GM19467 (cell line): ENCODE measurements at regions not wholly inside any gene's neighbourhood (a gene's known extent, or its start where the extent isn't known, plus 50 kb on each side); places are given as distances from the start of the nearest gene placed in this dataset.

Experiments
- ATAC-seq: cut with Tn5 transposase; IDR thresholded peaks from one replicate; pipeline ENCODE4 v1.9.1; 2021; ENCODE audit warnings: mild to moderate bottlenecking, moderate library complexity; ENCODE audit not compliant: unreplicated experiment

GRCh38 chr17:77707546-77707945 lies 251.0 kb upstream of the TNRC6C start:
- ATAC-seq = no peak

GRCh38 chr17:77708049-77708448 lies 250.5 kb upstream of the TNRC6C start:
- ATAC-seq = no peak

- no peak for ATAC-seq
These were observed 249.6 kb upstream of the TNRC6C start for GRCh38 chr17:77708936-77709335.

GRCh38 chr17:77709594-77709993 lies 248.9 kb upstream of the TNRC6C start:
- ATAC-seq = no peak

- ATAC-seq = no peak
These were observed 245.9 kb upstream of the TNRC6C start for GRCh38 chr17:77712578-77712977.

- ATAC-seq = no peak
These were observed 242.1 kb upstream of the TNRC6C start for GRCh38 chr17:77716289-77716926.

- no peak for ATAC-seq
These were observed 240.4 kb upstream of the TNRC6C start for GRCh38 chr17:77717941-77718668.

- no peak for ATAC-seq
These were observed 239.9 kb upstream of the TNRC6C start for GRCh38 chr17:77718669-77718961.

GRCh38 chr17:77719806-77720205 lies 238.7 kb upstream of the TNRC6C start:
- ATAC-seq = no peak

- ATAC-seq = no peak
These were observed 237.3 kb upstream of the TNRC6C start for GRCh38 chr17:77720946-77721845.

GRCh38 chr17:77721846-77722160 lies 236.7 kb upstream of the TNRC6C start:
- ATAC-seq = no peak

GRCh38 chr17:77722366-77722765 lies 236.1 kb upstream of the TNRC6C start:
- ATAC-seq = no peak

GRCh38 chr17:77723071-77723908 lies 235.2 kb upstream of the TNRC6C start:
- no peak for ATAC-seq

GRCh38 chr17:77723909-77724875 lies 234.3 kb upstream of the TNRC6C start:
- no peak for ATAC-seq

- ATAC-seq = no peak
These were observed 233.5 kb upstream of the TNRC6C start for GRCh38 chr17:77724876-77725615.

GRCh38 chr17:77725846-77726245 lies 232.7 kb upstream of the TNRC6C start:
- no peak for ATAC-seq

GRCh38 chr17:77726549-77727006 lies 231.9 kb upstream of the TNRC6C start:
- ATAC-seq = no peak

GRCh38 chr17:77727037-77727615 lies 231.4 kb upstream of the TNRC6C start:
- ATAC-seq = no peak

GRCh38 chr17:77728474-77728795 lies 230.1 kb upstream of the TNRC6C start:
- ATAC-seq = no peak
